ENCODE measurements at regions not wholly inside any gene's neighbourhood (a gene's known extent, or its start where the extent isn't known, plus 50 kb on each side); places are given as distances from the start of the nearest gene placed in this dataset.

- TF ChIP-seq, protein P1, sequence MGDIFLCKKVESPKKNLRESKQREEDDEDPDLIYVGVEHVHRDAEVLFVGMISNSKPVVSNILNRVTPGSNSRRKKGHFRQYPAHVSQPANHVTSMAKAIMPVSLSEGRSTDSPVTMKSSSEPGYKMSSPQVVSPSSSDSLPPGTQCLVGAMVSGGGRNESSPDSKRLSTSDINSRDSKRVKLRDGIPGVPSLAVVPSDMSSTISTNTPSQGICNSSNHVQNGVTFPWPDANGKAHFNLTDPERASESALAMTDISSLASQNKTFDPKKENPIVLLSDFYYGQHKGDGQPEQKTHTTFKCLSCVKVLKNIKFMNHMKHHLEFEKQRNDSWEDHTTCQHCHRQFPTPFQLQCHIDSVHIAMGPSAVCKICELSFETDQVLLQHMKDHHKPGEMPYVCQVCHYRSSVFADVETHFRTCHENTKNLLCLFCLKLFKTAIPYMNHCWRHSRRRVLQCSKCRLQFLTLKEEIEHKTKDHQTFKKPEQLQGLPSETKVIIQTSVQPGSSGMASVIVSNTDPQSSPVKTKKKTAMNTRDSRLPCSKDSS (IDR thresholded peaks at IDR 0.05; ENCODE audit: low read depth, partially characterized antibody): no peak
- TF ChIP-seq ZNF140 (CRISPR knock-in tag; IDR thresholded peaks at IDR 0.05) (no peak), ZNF785 (CRISPR knock-in tag; IDR thresholded peaks at IDR 0.05) (no peak)
Measured at GRCh38 chr4:54574500-54574899, 83.3 kb upstream of the KIT start.
